Osteoblast (primary cell): ENCODE measurements at regions not wholly inside any gene's neighbourhood (a gene's known extent, or its start where the extent isn't known, plus 50 kb on each side); places are given as distances from the start of the nearest gene placed in this dataset.
A peak's percentile ranks its signal among the peaks of the same experiment; 100 is the strongest.

ENCODE experiments used
- DNase-seq: peaks from one replicate; pipeline ENCODE4 v3.0.0; 2011; ENCODE audit warnings: low spot score, mixed read lengths; ENCODE audit not compliant: insufficient read length; ENCODE audit errors: missing footprints
- H2AFZ ChIP-seq: 2 replicates; pipeline ENCODE4 v1.6.0; 2011; ENCODE audit warnings: mild to moderate bottlenecking, low read length
- H3K27ac ChIP-seq: 2 replicates; pipeline ENCODE4 v1.5.1; 2011; ENCODE audit warnings: mild to moderate bottlenecking, low read depth, low read length, moderate library complexity
- H3K27me3 ChIP-seq: 2 replicates; pipeline ENCODE4 v1.6.0; 2012; ENCODE audit warnings: mild to moderate bottlenecking, control low read depth, inconsistent platforms, low read length, moderate library complexity; ENCODE audit not compliant: insufficient read depth
- H3K36me3 ChIP-seq: 2 replicates; pipeline ENCODE4 v1.5.1; 2011; ENCODE audit warnings: mild to moderate bottlenecking, low read length, control low read depth, moderate library complexity; ENCODE audit not compliant: insufficient read depth
- H3K4me1 ChIP-seq: 2 replicates; pipeline ENCODE4 v1.5.1; 2011; ENCODE audit warnings: mild to moderate bottlenecking, low read length, control low read depth, moderate library complexity; ENCODE audit not compliant: insufficient read depth
- H3K4me2 ChIP-seq: 2 replicates; pipeline ENCODE4 v1.6.0; 2011; ENCODE audit warnings: mild to moderate bottlenecking, low read length; ENCODE audit not compliant: insufficient read depth
- H3K4me3 ChIP-seq: fragments of 200-600 bp; sonication (generic); 3 replicates; pipeline ENCODE4 v1.5.1; 2012; ENCODE audit warnings: mild to moderate bottlenecking, low read length, inconsistent platforms; ENCODE audit not compliant: insufficient read depth
- H3K79me2 ChIP-seq: 2 replicates; pipeline ENCODE4 v1.6.0; 2012; ENCODE audit warnings: mild to moderate bottlenecking, low read length, control low read depth, inconsistent platforms; ENCODE audit not compliant: insufficient read depth
- H3K9me3 ChIP-seq: 2 replicates; pipeline ENCODE4 v1.5.1; 2011; ENCODE audit warnings: low read depth, low read length, control low read depth
- H4K20me1 ChIP-seq: 2 replicates; pipeline ENCODE4 v1.6.0; 2012; ENCODE audit warnings: mild to moderate bottlenecking, low read length, control low read depth; ENCODE audit not compliant: insufficient read depth
- TF ChIP-seq, protein P1 (sequence below): IDR thresholded peaks from 2 replicates; pipeline ENCODE4 v1.5.1; 2011; ENCODE audit warnings: mild to moderate bottlenecking, low read depth, low read length, moderate library complexity; ENCODE audit errors: extremely low read depth

DNA sequence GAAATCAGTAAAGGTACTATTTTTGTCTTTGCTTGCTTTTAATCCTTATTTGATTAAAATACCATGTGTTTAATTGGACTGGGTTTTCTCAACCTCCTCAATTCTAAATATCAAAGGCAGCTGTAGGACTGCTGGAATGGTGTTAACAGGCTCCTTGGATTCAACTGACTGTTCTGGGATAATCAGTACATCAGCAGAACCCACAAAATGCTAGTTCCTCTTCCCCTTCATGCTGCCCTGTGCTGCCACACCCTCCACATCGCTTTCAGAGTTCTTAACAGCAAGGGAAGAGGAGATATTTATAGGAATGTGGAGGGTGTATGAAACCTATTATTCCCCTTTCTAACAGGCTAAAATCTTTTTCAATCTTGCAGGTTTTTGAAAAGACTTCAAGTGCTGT is 82.4 kb downstream of the KCTD12 start:
- no peak for DNase-seq
- H3K27ac ChIP-seq: no peak overlapping the region
- no peak overlapping the region for H2AFZ ChIP-seq
- TF ChIP-seq, protein P1, sequence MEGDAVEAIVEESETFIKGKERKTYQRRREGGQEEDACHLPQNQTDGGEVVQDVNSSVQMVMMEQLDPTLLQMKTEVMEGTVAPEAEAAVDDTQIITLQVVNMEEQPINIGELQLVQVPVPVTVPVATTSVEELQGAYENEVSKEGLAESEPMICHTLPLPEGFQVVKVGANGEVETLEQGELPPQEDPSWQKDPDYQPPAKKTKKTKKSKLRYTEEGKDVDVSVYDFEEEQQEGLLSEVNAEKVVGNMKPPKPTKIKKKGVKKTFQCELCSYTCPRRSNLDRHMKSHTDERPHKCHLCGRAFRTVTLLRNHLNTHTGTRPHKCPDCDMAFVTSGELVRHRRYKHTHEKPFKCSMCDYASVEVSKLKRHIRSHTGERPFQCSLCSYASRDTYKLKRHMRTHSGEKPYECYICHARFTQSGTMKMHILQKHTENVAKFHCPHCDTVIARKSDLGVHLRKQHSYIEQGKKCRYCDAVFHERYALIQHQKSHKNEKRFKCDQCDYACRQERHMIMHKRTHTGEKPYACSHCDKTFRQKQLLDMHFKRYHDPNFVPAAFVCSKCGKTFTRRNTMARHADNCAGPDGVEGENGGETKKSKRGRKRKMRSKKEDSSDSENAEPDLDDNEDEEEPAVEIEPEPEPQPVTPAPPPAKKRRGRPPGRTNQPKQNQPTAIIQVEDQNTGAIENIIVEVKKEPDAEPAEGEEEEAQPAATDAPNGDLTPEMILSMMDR: no peak
- H3K4me2 ChIP-seq: no peak overlapping the region
- no peaks in the 10 kb centered on the region for H3K4me1 ChIP-seq
- H4K20me1 ChIP-seq: no peaks in the 10 kb centered on the region
- no peaks in the 10 kb centered on the region for H3K36me3 ChIP-seq
- no peak overlapping the region for H3K4me3 ChIP-seq
- H3K9me3 ChIP-seq: no peaks in the 10 kb centered on the region
- H3K79me2 ChIP-seq: no peaks in the 10 kb centered on the region
- no peaks in the 10 kb centered on the region for H3K27me3 ChIP-seq

DNA sequence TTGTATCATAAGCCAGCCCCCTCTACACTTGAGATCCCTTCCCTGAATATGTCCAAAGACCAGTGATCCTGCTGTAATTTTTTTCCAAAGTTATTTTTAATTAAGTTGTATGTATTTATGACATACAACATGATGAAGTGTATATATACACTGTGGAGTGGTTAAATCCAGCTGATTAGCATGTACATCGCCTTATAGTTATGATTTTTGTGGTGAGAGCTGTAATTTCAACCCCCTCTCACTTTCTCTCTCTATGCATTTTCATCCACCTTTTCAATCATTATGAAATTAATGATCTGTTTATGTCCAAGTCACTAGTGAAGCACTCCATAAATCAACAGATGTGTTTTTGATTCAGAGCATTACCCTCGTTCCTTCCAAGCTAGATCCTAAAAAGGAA is 85.3 kb downstream of the KCTD12 start:
- Histone ChIP-seq H4K20me1 (no peaks in the 10 kb centered on the region), H3K9me3 (no peaks in the 10 kb centered on the region), H3K4me1 (no peaks in the 10 kb centered on the region), H3K27me3 (no peaks in the 10 kb centered on the region), H2AFZ (no peak overlapping the region), H3K27ac (no peak overlapping the region), H3K79me2 (no peaks in the 10 kb centered on the region), H3K4me2 (no peak overlapping the region), H3K4me3 (no peak overlapping the region), H3K36me3 (no peaks in the 10 kb centered on the region)
- DNase-seq: no peak
- TF ChIP-seq, protein P1: no peak

DNA sequence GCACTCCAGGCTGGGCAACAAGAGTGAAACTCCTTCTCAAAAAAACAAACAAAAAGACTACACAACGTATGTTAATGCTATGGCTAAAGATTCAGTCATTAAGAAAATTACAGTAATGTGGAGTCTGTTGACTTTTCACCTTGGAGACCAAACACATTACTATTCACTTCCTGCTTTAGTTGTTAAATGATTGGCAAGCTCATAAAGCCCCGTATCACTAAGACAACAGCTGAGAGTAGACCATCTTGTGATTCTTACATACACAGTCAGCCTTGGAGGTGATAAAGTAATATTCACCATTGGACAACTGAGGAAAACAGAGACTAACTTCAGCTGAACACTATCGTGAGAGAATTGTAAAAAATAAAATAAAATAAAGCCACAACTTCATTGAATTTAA is 86.5 kb downstream of the KCTD12 start:
- no peak overlapping the region for H3K4me3 ChIP-seq
- peak; percentile 66 for DNase-seq
- H2AFZ ChIP-seq: peak overlapping the region; percentile 56

DNA sequence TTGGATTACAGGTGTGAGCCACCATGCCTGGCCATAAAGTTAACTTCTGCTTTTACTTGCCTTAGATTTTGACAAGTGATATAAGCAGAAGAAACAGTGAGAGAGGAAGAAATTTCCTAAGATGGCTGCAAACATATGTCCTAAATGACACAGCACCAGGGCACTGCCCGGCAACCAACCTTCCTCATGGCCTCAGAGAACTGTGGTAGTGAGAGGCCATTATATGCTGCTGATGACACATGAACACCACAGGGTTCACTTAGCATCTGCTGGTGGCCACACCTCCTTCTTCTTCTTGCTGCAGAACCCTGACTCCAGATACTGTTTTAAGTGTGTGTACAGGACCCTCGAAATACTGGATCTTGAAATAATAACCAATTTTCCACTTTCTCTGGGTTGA is 88.2 kb downstream of the KCTD12 start:
- no peak overlapping the region for H3K27ac ChIP-seq
- peaks cover 4% of the 10 kb centered on the region for H3K4me1 ChIP-seq
- no peaks in the 10 kb centered on the region for H3K27me3 ChIP-seq
- DNase-seq: no peak
- TF ChIP-seq, protein P1: no peak
- H4K20me1 ChIP-seq: no peaks in the 10 kb centered on the region
- H3K36me3 ChIP-seq: no peaks in the 10 kb centered on the region
- no peak overlapping the region for H2AFZ ChIP-seq
- no peaks in the 10 kb centered on the region for H3K79me2 ChIP-seq
- no peaks in the 10 kb centered on the region for H3K9me3 ChIP-seq
- H3K4me3 ChIP-seq: no peak overlapping the region
- no peak overlapping the region for H3K4me2 ChIP-seq

More for the DNA sequence above, 86.5 kb downstream of the KCTD12 start:
- Histone ChIP-seq H3K27me3 (no peaks in the 10 kb centered on the region), H3K79me2 (no peaks in the 10 kb centered on the region), H3K4me2 (no peak overlapping the region), H4K20me1 (no peaks in the 10 kb centered on the region), H3K9me3 (no peaks in the 10 kb centered on the region), H3K27ac (no peak overlapping the region), H3K36me3 (no peaks in the 10 kb centered on the region), H3K4me1 (no peaks in the 10 kb centered on the region)
- TF ChIP-seq, protein P1: no peak
